Activated T-helper 1 cell treated with anti-CD3 and anti-CD28 coated beads, Interleukin-12 subunit alpha, Interleukin-12 subunit beta, Interleukin-2, Interleukin-4 antibody, amounts not matched to agents 30 ng/mL and 10 ng/mL and 1 ng/mL, durations not matched to agents 14 hours and 24 hours and 36 hours (primary cell): ENCODE measurements at regions not wholly inside any gene's neighbourhood (a gene's known extent, or its start where the extent isn't known, plus 50 kb on each side); places are given as distances from the start of the nearest gene placed in this dataset.

Source experiments
- DNase-seq: peaks from one replicate; pipeline ENCODE4 v3.0.0; 2021; ENCODE audit warnings: low spot score
- H3K27ac Mint-ChIP-seq: one replicate; pipeline ENCODE4 v1.8.0; 2021; ENCODE audit warnings: mild to moderate bottlenecking, mixed read lengths
- H3K27me3 Mint-ChIP-seq: one replicate; pipeline ENCODE4 v1.8.0; 2022; ENCODE audit warnings: mild to moderate bottlenecking, moderate library complexity, mixed read lengths; ENCODE audit not compliant: insufficient read depth
- H3K36me3 Mint-ChIP-seq: one replicate; pipeline ENCODE4 v1.8.0; 2021; ENCODE audit warnings: low read depth, mixed read lengths
- H3K4me1 Mint-ChIP-seq: one replicate; pipeline ENCODE4 v1.8.0; 2021; ENCODE audit warnings: low read depth, mixed read lengths
- H3K4me3 Mint-ChIP-seq: one replicate; pipeline ENCODE4 v1.8.0; 2021; ENCODE audit warnings: mild to moderate bottlenecking, moderate library complexity, mixed read lengths
- H3K9me3 Mint-ChIP-seq: one replicate; pipeline ENCODE4 v1.8.0; 2021; ENCODE audit warnings: mixed read lengths
- intact Hi-C: fragments of 100-400 bp; cut with micrococcal nuclease; formaldehyde crosslinking; loops from one replicate; pipeline ENCODE4 v1.15.1; 2024

- no peaks in the 10 kb centered on the region for H3K36me3 Mint-ChIP-seq
- no peak overlapping the region for H3K4me3 Mint-ChIP-seq
- intact Hi-C loops, result no loop called here
- no peaks in the 10 kb centered on the region for H3K9me3 Mint-ChIP-seq
- no peaks in the 10 kb centered on the region for H3K4me1 Mint-ChIP-seq
- no peak for DNase-seq
- no peak overlapping the region for H3K27ac Mint-ChIP-seq
- H3K27me3 Mint-ChIP-seq, result peaks cover 2% of the 10 kb centered on the region
Observed at GRCh38 chr2:60070736-60071489, 482.5 kb downstream of the BCL11A start.

DNA sequence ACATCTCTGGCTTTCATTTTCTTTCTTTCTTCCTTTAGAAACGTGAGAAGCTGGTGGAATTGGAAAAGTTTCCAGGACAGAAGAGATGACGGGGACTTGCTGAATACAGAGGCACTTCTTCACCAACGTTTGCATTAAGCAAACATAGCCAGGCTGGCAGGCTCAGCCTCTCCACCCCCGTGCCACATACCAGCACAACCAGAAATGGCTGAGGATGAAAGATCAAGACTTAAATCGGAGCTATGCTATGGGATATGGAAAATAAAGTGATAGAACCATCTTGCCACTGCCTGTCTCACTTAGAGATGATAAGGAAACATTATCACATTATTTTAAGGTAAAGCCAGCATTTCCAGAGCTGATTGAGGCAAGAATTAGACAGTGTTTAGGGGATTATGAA, 483.3 kb downstream of the BCL11A start:
- DNase-seq, result no peak
- Mint-ChIP-seq H3K4me1 (no peaks in the 10 kb centered on the region), H3K36me3 (no peaks in the 10 kb centered on the region), H3K9me3 (no peaks in the 10 kb centered on the region), H3K4me3 (no peak overlapping the region), H3K27me3 (peaks cover 2% of the 10 kb centered on the region), H3K27ac (no peak overlapping the region)
- intact Hi-C loops, result no loop called here

- DNase-seq, result no peak
- H3K4me1 Mint-ChIP-seq, result no peaks in the 10 kb centered on the region
- intact Hi-C loops, result no loop called here
- H3K36me3 Mint-ChIP-seq, result no peaks in the 10 kb centered on the region
- H3K27ac Mint-ChIP-seq, result no peak overlapping the region
- peaks cover 2% of the 10 kb centered on the region for H3K27me3 Mint-ChIP-seq
- H3K4me3 Mint-ChIP-seq, result no peak overlapping the region
- H3K9me3 Mint-ChIP-seq, result no peaks in the 10 kb centered on the region
Observed at GRCh38 chr2:60068755-60069154, 484.7 kb downstream of the BCL11A start.

DNA sequence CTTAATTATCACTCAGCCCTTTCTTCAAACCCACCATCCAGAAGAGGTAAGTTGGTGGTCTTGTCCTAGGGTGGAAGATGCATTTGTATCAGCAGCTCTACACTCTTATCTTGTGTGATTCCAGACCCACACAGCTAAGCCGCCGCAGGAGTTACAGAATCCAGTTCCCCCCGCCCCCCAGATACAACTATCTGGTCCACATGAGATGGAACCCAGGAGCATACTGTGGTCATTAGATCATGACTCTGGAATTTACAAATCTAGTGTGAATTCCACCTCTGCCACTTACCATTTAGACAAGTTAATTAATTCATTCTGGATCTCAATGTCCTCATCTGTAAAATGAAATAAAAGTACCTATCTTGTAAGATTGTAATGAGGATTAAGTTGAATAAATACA, 486.4 kb downstream of the BCL11A start:
- no peaks in the 10 kb centered on the region for H3K9me3 Mint-ChIP-seq
- H3K4me1 Mint-ChIP-seq, result no peaks in the 10 kb centered on the region
- no peak for DNase-seq
- intact Hi-C loops, result no loop called here
- no peak overlapping the region for H3K27ac Mint-ChIP-seq
- H3K4me3 Mint-ChIP-seq, result no peak overlapping the region
- H3K36me3 Mint-ChIP-seq, result no peaks in the 10 kb centered on the region
- peaks cover 2% of the 10 kb centered on the region for H3K27me3 Mint-ChIP-seq

DNA sequence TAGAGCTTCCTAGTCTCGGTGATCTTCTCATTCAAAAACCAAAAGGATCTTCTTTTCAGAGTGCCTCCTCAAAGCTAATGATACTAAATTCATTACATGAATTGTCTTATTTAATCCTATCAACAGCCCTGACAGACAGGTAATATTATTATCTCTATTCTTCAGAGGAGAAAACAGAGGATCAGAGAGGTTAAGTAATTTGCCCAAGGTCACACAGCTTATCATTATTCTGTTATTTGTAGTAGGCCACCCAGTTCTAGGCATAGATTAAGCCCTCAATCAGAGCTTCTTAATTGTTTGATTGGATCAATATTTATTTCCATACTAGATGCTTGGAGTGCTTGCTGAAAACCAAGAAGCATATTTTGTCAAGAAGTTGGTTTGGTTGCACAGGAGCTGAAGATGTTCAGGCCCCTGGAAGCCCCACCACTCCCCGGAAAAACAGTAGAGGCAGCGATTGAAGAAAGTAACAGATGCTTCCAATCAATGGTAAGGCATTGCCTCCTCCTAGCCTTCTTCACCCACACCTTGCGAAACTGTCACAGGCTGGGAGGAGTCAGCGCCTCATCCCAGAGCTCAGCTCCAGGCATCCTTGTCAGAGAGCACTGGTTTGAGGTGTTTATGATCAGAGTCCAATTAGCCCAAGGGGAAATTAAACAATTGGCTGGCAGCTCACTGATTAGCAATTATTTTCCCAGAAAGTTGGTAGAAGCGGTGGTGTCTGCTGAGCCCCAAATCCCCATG, 487.2 kb downstream of the BCL11A start:
- Mint-ChIP-seq H3K4me1 (no peaks in the 10 kb centered on the region), H3K36me3 (no peaks in the 10 kb centered on the region), H3K27me3 (peaks cover 2% of the 10 kb centered on the region), H3K27ac (no peak overlapping the region), H3K9me3 (no peaks in the 10 kb centered on the region), H3K4me3 (no peak overlapping the region)
- DNase-seq, result no peak
- intact Hi-C loops, result no loop called here

GRCh38 chr2:60064687-60065389, 488.6 kb downstream of the BCL11A start:
- H3K36me3 Mint-ChIP-seq, result no peaks in the 10 kb centered on the region
- intact Hi-C loops, result no loop called here
- no peaks in the 10 kb centered on the region for H3K27me3 Mint-ChIP-seq
- H3K27ac Mint-ChIP-seq, result no peak overlapping the region
- no peak for DNase-seq
- no peak overlapping the region for H3K4me3 Mint-ChIP-seq
- no peaks in the 10 kb centered on the region for H3K9me3 Mint-ChIP-seq
- no peaks in the 10 kb centered on the region for H3K4me1 Mint-ChIP-seq

GRCh38 chr2:60058781-60059180, 494.7 kb downstream of the BCL11A start:
- DNase-seq, result no peak
- Mint-ChIP-seq H3K4me1 (no peaks in the 10 kb centered on the region), H3K4me3 (no peak overlapping the region), H3K27me3 (no peaks in the 10 kb centered on the region), H3K36me3 (no peaks in the 10 kb centered on the region), H3K9me3 (no peaks in the 10 kb centered on the region), H3K27ac (no peak overlapping the region)
- intact Hi-C loops, result no loop called here

- Mint-ChIP-seq H3K4me3 (no peak overlapping the region), H3K4me1 (no peaks in the 10 kb centered on the region), H3K27ac (no peak overlapping the region), H3K9me3 (no peaks in the 10 kb centered on the region), H3K27me3 (no peaks in the 10 kb centered on the region), H3K36me3 (no peaks in the 10 kb centered on the region)
- intact Hi-C loops, result no loop called here
- no peak for DNase-seq
Observed at GRCh38 chr2:60054571-60055340, 498.7 kb downstream of the BCL11A start.

- Mint-ChIP-seq H3K27me3 (no peaks in the 10 kb centered on the region), H3K36me3 (no peaks in the 10 kb centered on the region), H3K4me1 (no peaks in the 10 kb centered on the region), H3K27ac (no peak overlapping the region), H3K4me3 (no peak overlapping the region), H3K9me3 (no peaks in the 10 kb centered on the region)
- intact Hi-C loops, result no loop called here
- no peak for DNase-seq
Observed at GRCh38 chr2:60053791-60054190, 499.7 kb downstream of the BCL11A start.

DNA sequence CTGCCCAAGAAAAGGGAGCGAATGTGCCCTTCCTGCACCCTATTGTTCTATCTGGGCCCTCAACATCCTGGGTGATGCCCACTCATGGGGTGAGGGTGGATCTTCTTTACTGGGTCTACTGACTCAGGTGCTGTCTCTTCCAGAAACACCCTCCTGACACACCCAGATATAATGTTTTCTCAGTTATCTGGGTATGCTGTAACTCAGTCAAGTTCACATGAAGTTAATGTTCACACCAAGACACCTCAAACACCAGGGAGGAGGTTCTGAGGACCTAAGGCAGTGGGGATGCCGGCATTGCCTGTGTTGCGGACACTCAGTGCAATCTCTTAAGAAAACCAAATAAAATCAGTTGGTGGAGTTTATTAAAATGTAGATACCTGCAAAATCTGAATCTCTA, 500.9 kb downstream of the BCL11A start:
- DNase-seq, result no peak
- Mint-ChIP-seq H3K9me3 (no peaks in the 10 kb centered on the region), H3K4me3 (no peak overlapping the region), H3K36me3 (no peaks in the 10 kb centered on the region), H3K4me1 (no peaks in the 10 kb centered on the region), H3K27ac (no peak overlapping the region), H3K27me3 (no peaks in the 10 kb centered on the region)
- intact Hi-C loops, result no loop called here

GRCh38 chr2:60051991-60052390, 501.5 kb downstream of the BCL11A start:
- no peak for DNase-seq
- Mint-ChIP-seq H3K9me3 (no peaks in the 10 kb centered on the region), H3K36me3 (no peaks in the 10 kb centered on the region), H3K27me3 (no peaks in the 10 kb centered on the region), H3K4me1 (no peaks in the 10 kb centered on the region), H3K4me3 (no peak overlapping the region), H3K27ac (no peak overlapping the region)
- intact Hi-C loops, result no loop called here

GRCh38 chr2:60047944-60048525, 505.4 kb downstream of the BCL11A start:
- Mint-ChIP-seq H3K4me3 (no peak overlapping the region), H3K4me1 (no peaks in the 10 kb centered on the region), H3K27ac (no peak overlapping the region), H3K27me3 (no peaks in the 10 kb centered on the region), H3K9me3 (no peaks in the 10 kb centered on the region), H3K36me3 (no peaks in the 10 kb centered on the region)
- intact Hi-C loops, result no loop called here
- DNase-seq, result no peak
